ENCODE measurements at regions not wholly inside any gene's neighbourhood (a gene's known extent, or its start where the extent isn't known, plus 50 kb on each side); places are given as distances from the start of the nearest gene placed in this dataset.

GRCh38 chr21:24590261-24590660 is 1017.0 kb downstream of the MRPL39 start:
- ATAC-seq (ENCODE audit: low read depth) (no peak), DNase-seq (ENCODE audit: low spot score) (no peak)
- Histone ChIP-seq H3K4me1 (ENCODE audit: insufficient read depth, poor library complexity, severe bottlenecking) (no peaks in the 10 kb centered on the region), H3K9me3 (ENCODE audit: severe bottlenecking) (no peaks in the 10 kb centered on the region), H3K36me3 (ENCODE audit: low read depth) (no peaks in the 10 kb centered on the region), H3K4me3 (ENCODE audit: severe bottlenecking) (no peak overlapping the region), H3K27ac (ENCODE audit: poor library complexity, severe bottlenecking) (no peak overlapping the region), H3K27me3 (ENCODE audit: insufficient read depth, poor library complexity, severe bottlenecking) (no peaks in the 10 kb centered on the region)
- TF ChIP-seq CTCF (IDR thresholded peaks at IDR 0.05; ENCODE audit: poor library complexity, severe bottlenecking): no peak

GRCh38 chr21:24583473-24583872 is 1023.8 kb downstream of the MRPL39 start:
- H3K4me1 ChIP-seq (ENCODE audit: insufficient read depth, poor library complexity, severe bottlenecking): no peaks in the 10 kb centered on the region
- H3K27ac ChIP-seq (ENCODE audit: poor library complexity, severe bottlenecking): no peak overlapping the region
- no peak for TF ChIP-seq CTCF (IDR thresholded peaks at IDR 0.05; ENCODE audit: poor library complexity, severe bottlenecking)
- no peak overlapping the region for H3K4me3 ChIP-seq (ENCODE audit: severe bottlenecking)
- no peaks in the 10 kb centered on the region for H3K36me3 ChIP-seq (ENCODE audit: low read depth)
- no peak for ATAC-seq (ENCODE audit: low read depth)
- H3K9me3 ChIP-seq (ENCODE audit: severe bottlenecking): no peaks in the 10 kb centered on the region
- no peaks in the 10 kb centered on the region for H3K27me3 ChIP-seq (ENCODE audit: insufficient read depth, poor library complexity, severe bottlenecking)
- DNase-seq (ENCODE audit: low spot score): no peak

- Histone ChIP-seq H3K36me3 (ENCODE audit: low read depth) (no peaks in the 10 kb centered on the region), H3K4me3 (ENCODE audit: severe bottlenecking) (no peak overlapping the region), H3K4me1 (ENCODE audit: insufficient read depth, poor library complexity, severe bottlenecking) (no peaks in the 10 kb centered on the region), H3K9me3 (ENCODE audit: severe bottlenecking) (no peaks in the 10 kb centered on the region), H3K27ac (ENCODE audit: poor library complexity, severe bottlenecking) (no peak overlapping the region), H3K27me3 (ENCODE audit: insufficient read depth, poor library complexity, severe bottlenecking) (peaks cover 11% of the 10 kb centered on the region)
- no peak for ATAC-seq (ENCODE audit: low read depth)
- no peak for DNase-seq (ENCODE audit: low spot score)
- no peak for TF ChIP-seq CTCF (IDR thresholded peaks at IDR 0.05; ENCODE audit: poor library complexity, severe bottlenecking)
Measured at GRCh38 chr21:24577301-24577700, 1030.0 kb downstream of the MRPL39 start.

- H3K27ac ChIP-seq (ENCODE audit: poor library complexity, severe bottlenecking): no peak overlapping the region
- TF ChIP-seq CTCF (IDR thresholded peaks at IDR 0.05; ENCODE audit: poor library complexity, severe bottlenecking): no peak
- no peak overlapping the region for H3K4me3 ChIP-seq (ENCODE audit: severe bottlenecking)
- DNase-seq (ENCODE audit: low spot score) (no peak), ATAC-seq (ENCODE audit: low read depth) (no peak)
- H3K27me3 ChIP-seq (ENCODE audit: insufficient read depth, poor library complexity, severe bottlenecking): no peaks in the 10 kb centered on the region
- no peaks in the 10 kb centered on the region for H3K9me3 ChIP-seq (ENCODE audit: severe bottlenecking)
- no peaks in the 10 kb centered on the region for H3K4me1 ChIP-seq (ENCODE audit: insufficient read depth, poor library complexity, severe bottlenecking)
- no peaks in the 10 kb centered on the region for H3K36me3 ChIP-seq (ENCODE audit: low read depth)
Measured at GRCh38 chr21:24561291-24561690, 1046.0 kb downstream of the MRPL39 start.

GRCh38 chr21:24552491-24552890 is 1054.8 kb downstream of the MRPL39 start:
- TF ChIP-seq CTCF (IDR thresholded peaks at IDR 0.05; ENCODE audit: poor library complexity, severe bottlenecking): no peak
- no peak for DNase-seq (ENCODE audit: low spot score)
- H3K27me3 ChIP-seq (ENCODE audit: insufficient read depth, poor library complexity, severe bottlenecking): no peaks in the 10 kb centered on the region
- no peak overlapping the region for H3K27ac ChIP-seq (ENCODE audit: poor library complexity, severe bottlenecking)
- no peak overlapping the region for H3K4me3 ChIP-seq (ENCODE audit: severe bottlenecking)
- no peaks in the 10 kb centered on the region for H3K4me1 ChIP-seq (ENCODE audit: insufficient read depth, poor library complexity, severe bottlenecking)
- H3K9me3 ChIP-seq (ENCODE audit: severe bottlenecking): no peaks in the 10 kb centered on the region
- no peaks in the 10 kb centered on the region for H3K36me3 ChIP-seq (ENCODE audit: low read depth)
- ATAC-seq (ENCODE audit: low read depth): no peak

All from RWPE2 (cell line).